ENCODE measurements at regions not wholly inside any gene's neighbourhood (a gene's known extent, or its start where the extent isn't known, plus 50 kb on each side); places are given as distances from the start of the nearest gene placed in this dataset.

DNA sequence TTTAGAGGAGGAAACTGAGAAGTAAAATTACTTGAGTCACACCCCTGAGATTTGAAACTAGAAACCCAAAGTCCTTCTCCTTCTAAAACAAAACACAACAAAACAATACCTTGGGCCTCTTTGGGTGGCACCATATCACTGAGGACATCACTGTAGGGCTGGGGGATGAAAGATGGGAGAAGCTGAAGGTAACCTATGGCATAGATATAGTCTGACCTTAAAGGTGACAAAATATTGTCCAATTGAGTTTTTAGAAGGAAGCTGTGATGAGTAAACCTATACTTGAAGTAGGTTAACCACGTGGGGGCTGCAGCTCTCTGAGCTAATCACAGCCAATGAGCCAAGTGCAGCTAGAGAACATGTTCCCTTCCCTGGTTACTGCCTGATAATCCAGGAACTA, 167.4 kb upstream of the CD180 start:
- H3K4me3 ChIP-seq (ENCODE audit: low read depth, low read length), result no peak overlapping the region
- TF ChIP-seq ZNF140 (tag by site-specific recombination; IDR thresholded peaks at IDR 0.05) (no peak), GLI4 (tag by site-specific recombination; IDR thresholded peaks at IDR 0.05) (no peak), ZNF26 (tag by site-specific recombination; IDR thresholded peaks at IDR 0.05) (no peak), ZNF792 (tag by site-specific recombination; IDR thresholded peaks at IDR 0.05) (no peak), ZNF350 (tag by site-specific recombination; IDR thresholded peaks at IDR 0.05) (no peak), ZNF121 (tag by site-specific recombination; IDR thresholded peaks at IDR 0.05) (no peak), ZNF530 (tag by site-specific recombination; IDR thresholded peaks at IDR 0.05; ENCODE audit: low read depth) (no peak), TRIM28 (IDR thresholded peaks at IDR 0.05; ENCODE audit: borderline replicate concordance, low read length) (no peak), PRDM1 (tag by site-specific recombination; IDR thresholded peaks at IDR 0.05) (no peak), ZNF433 (tag by site-specific recombination; IDR thresholded peaks at IDR 0.05; ENCODE audit: low read depth) (no peak), KLF9 (tag by site-specific recombination; IDR thresholded peaks at IDR 0.05; ENCODE audit: low read depth) (no peak), ZNF701 (tag by site-specific recombination; IDR thresholded peaks at IDR 0.05) (no peak), ZNF324 (tag by site-specific recombination; IDR thresholded peaks at IDR 0.05) (no peak), ZNF202 (tag by site-specific recombination; IDR thresholded peaks at IDR 0.05; ENCODE audit: borderline replicate concordance) (no peak), ZNF223 (tag by site-specific recombination; IDR thresholded peaks at IDR 0.05) (no peak)
- TF ChIP-seq, protein P1, sequence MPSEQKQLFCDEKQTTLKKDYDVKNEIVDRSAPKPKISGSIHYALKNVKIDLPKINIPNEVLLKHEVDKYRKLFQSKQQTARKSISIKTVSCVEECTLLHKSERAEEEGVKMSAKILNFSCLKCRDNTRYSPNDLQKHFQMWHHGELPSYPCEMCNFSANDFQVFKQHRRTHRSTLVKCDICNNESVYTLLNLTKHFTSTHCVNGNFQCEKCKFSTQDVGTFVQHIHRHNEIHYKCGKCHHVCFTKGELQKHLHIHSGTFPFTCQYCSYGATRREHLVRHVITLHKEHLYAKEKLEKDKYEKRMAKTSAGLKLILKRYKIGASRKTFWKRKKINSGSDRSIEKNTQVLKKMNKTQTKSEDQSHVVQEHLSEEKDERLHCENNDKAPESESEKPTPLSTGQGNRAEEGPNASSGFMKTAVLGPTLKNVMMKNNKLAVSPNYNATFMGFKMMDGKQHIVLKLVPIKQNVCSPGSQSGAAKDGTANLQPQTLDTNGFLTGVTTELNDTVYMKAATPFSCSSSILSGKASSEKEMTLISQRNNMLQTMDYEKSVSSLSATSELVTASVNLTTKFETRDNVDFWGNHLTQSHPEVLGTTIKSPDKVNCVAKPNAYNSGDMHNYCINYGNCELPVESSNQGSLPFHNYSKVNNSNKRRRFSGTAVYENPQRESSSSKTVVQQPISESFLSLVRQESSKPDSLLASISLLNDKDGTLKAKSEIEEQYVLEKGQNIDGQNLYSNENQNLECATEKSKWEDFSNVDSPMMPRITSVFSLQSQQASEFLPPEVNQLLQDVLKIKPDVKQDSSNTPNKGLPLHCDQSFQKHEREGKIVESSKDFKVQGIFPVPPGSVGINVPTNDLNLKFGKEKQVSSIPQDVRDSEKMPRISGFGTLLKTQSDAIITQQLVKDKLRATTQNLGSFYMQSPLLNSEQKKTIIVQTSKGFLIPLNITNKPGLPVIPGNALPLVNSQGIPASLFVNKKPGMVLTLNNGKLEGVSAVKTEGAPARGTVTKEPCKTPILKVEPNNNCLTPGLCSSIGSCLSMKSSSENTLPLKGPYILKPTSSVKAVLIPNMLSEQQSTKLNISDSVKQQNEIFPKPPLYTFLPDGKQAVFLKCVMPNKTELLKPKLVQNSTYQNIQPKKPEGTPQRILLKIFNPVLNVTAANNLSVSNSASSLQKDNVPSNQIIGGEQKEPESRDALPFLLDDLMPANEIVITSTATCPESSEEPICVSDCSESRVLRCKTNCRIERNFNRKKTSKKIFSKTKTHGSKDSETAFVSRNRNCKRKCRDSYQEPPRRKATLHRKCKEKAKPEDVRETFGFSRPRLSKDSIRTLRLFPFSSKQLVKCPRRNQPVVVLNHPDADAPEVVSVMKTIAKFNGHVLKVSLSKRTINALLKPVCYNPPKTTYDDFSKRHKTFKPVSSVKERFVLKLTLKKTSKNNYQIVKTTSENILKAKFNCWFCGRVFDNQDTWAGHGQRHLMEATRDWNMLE (tag by site-specific recombination; conservative IDR thresholded peaks at IDR 0.05; ENCODE audit: low read depth), result no peak
- TF ChIP-seq, protein P2, sequence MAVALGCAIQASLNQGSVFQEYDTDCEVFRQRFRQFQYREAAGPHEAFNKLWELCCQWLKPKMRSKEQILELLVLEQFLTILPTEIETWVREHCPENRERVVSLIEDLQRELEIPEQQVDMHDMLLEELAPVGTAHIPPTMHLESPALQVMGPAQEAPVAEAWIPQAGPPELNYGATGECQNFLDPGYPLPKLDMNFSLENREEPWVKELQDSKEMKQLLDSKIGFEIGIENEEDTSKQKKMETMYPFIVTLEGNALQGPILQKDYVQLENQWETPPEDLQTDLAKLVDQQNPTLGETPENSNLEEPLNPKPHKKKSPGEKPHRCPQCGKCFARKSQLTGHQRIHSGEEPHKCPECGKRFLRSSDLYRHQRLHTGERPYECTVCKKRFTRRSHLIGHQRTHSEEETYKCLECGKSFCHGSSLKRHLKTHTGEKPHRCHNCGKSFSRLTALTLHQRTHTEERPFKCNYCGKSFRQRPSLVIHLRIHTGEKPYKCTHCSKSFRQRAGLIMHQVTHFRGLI (tag by site-specific recombination; IDR thresholded peaks at IDR 0.05), result no peak
- CTCF ChIA-PET, result no interaction called here
- no peak overlapping the region for H3K27ac ChIP-seq (ENCODE audit: extremely low read depth, low read depth, low read length)
- no peaks in the 10 kb centered on the region for H3K36me3 ChIP-seq (ENCODE audit: control insufficient read depth in 2 of 2, insufficient read depth in 1 of 2, low read length in 2 of 2)
- POLR2A ChIA-PET, result no interaction called here
- H3K9me3 ChIP-seq (ENCODE audit: control insufficient read depth, insufficient read depth, low read depth, low read length), result no peaks in the 10 kb centered on the region
- 0 out of 2 replicates have a peak, but pooled peaks cover 5% of the 10 kb centered on the region for H3K4me1 ChIP-seq (ENCODE audit: control insufficient read depth, insufficient read depth, low read length)

DNA sequence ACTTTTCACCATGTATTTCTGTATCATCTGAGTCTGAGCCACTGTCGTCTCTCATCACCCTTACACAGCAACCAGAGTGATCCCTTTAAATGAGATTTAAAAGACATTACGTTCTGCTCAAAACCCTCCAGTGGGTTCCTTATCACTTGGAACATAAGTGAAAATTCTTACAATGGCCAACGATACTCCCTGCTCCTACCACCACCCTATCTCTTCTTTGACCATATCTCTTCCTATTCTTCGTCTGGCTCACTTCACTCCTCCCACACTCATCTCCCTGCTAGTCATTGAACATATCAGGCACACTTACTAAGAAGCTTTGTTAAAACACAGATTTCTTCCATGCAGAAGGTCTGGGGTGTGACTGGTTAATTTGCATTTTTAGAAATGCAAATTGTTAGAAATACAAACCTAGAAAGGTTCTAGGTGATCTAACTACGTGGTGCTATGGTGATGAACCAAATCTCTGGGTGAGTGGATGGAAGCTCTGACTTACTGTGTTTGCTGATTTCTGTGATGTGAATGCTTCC, 166.6 kb upstream of the CD180 start:
- H3K4me1 ChIP-seq (ENCODE audit: control insufficient read depth, insufficient read depth, low read length), result 0 out of 2 replicates have a peak, but pooled peaks cover 5% of the 10 kb centered on the region
- H3K4me3 ChIP-seq (ENCODE audit: low read depth, low read length), result no peak overlapping the region
- H3K9me3 ChIP-seq (ENCODE audit: control insufficient read depth, insufficient read depth, low read depth, low read length), result no peaks in the 10 kb centered on the region
- CTCF ChIA-PET, result no interaction called here
- POLR2A ChIA-PET, result no interaction called here
- H3K27ac ChIP-seq (ENCODE audit: extremely low read depth, low read depth, low read length), result no peak overlapping the region
- no peaks in the 10 kb centered on the region for H3K36me3 ChIP-seq (ENCODE audit: control insufficient read depth in 2 of 2, insufficient read depth in 1 of 2, low read length in 2 of 2)
- TF ChIP-seq ZNF777 (tag by site-specific recombination; IDR thresholded peaks at IDR 0.05; ENCODE audit: borderline replicate concordance) (no peak), PATZ1 (tag by site-specific recombination; IDR thresholded peaks at IDR 0.05) (no peak), BCL6B (tag by site-specific recombination; IDR thresholded peaks at IDR 0.05) (no peak), ZNF48 (tag by site-specific recombination; IDR thresholded peaks at IDR 0.05) (no peak), ZNF157 (tag by site-specific recombination; IDR thresholded peaks at IDR 0.05) (no peak), ZNF529 (tag by site-specific recombination; IDR thresholded peaks at IDR 0.05; ENCODE audit: insufficient replicate concordance) (no peak), ZNF341 (tag by site-specific recombination; IDR thresholded peaks at IDR 0.05; ENCODE audit: low read depth) (no peak), ZSCAN16 (tag by site-specific recombination; IDR thresholded peaks at IDR 0.05) (no peak), ZSCAN30 (tag by site-specific recombination; IDR thresholded peaks at IDR 0.05) (no peak)

Measured in HEK293 (cell line).